DMS153 treated with DMSO at 0.1 percent for 48 hours (cell line): ENCODE measurements at regions not wholly inside any gene's neighbourhood (a gene's known extent, or its start where the extent isn't known, plus 50 kb on each side); places are given as distances from the start of the nearest gene placed in this dataset.
"Not testable (repeated sequence)": the region's sequence is repeated elsewhere in the genome, so short reads cannot be mapped to it uniquely, and the experiment has no call there.

Experiments
- DNase-seq: peaks from one replicate; lab custom pipeline; 2025; ENCODE audit not compliant: unreplicated experiment; lab: John Stamatoyannopoulos, UW

GRCh38 chr12:91505006-91505405 is 322.4 kb upstream of the DCN start:
- no peak for DNase-seq

- no peak for DNase-seq
Observed at GRCh38 chr12:91502208-91502607, 319.6 kb upstream of the DCN start.

GRCh38 chr12:91496337-91496736 is 313.7 kb upstream of the DCN start:
- DNase-seq, result no peak

GRCh38 chr12:91493308-91493707 is 310.7 kb upstream of the DCN start:
- no peak for DNase-seq

GRCh38 chr12:91492648-91493047 is 310.0 kb upstream of the DCN start:
- no peak for DNase-seq

- no peak for DNase-seq
Observed at GRCh38 chr12:91490667-91491311, 308.2 kb upstream of the DCN start.

- DNase-seq, result no peak
Observed at GRCh38 chr12:91483471-91483985, 300.9 kb upstream of the DCN start.

GRCh38 chr12:91482231-91482630 is 299.6 kb upstream of the DCN start:
- DNase-seq, result no peak

GRCh38 chr12:91478500-91478899 is 295.9 kb upstream of the DCN start:
- no peak for DNase-seq

- DNase-seq, result no peak
Observed at GRCh38 chr12:91467686-91468085, 285.1 kb upstream of the DCN start.

- no peak for DNase-seq
Observed at GRCh38 chr12:91461061-91461460, 278.4 kb upstream of the DCN start.

- no peak for DNase-seq
Observed at GRCh38 chr12:91460469-91460868, 277.9 kb upstream of the DCN start.

- no peak for DNase-seq
Observed at GRCh38 chr12:91455321-91455720, 272.7 kb upstream of the DCN start.

- DNase-seq, result no peak
Observed at GRCh38 chr12:91454179-91454578, 271.6 kb upstream of the DCN start.

GRCh38 chr12:91452464-91452863 is 269.8 kb upstream of the DCN start:
- not testable (repeated sequence) for DNase-seq

- DNase-seq, result no peak
Observed at GRCh38 chr12:91441993-91442952, 259.7 kb upstream of the DCN start.

GRCh38 chr12:91441246-91441645 is 258.6 kb upstream of the DCN start:
- no peak for DNase-seq

- no peak for DNase-seq
Observed at GRCh38 chr12:91434081-91434480, 251.5 kb upstream of the DCN start.

- DNase-seq, result no peak
Observed at GRCh38 chr12:91432755-91433154, 250.1 kb upstream of the DCN start.

GRCh38 chr12:91432089-91432488 is 249.5 kb upstream of the DCN start:
- no peak for DNase-seq

- DNase-seq, result no peak
Observed at GRCh38 chr12:91424506-91424905, 241.9 kb upstream of the DCN start.

- no peak for DNase-seq
Observed at GRCh38 chr12:91423693-91424050, 241.1 kb upstream of the DCN start.
